Stimulated activated CD4-positive, alpha-beta T cell treated with anti-CD3 and anti-CD28 coated beads, Interleukin-1b, Interleukin-23, amount 100 ng/mL, for 4 hours (primary cell): ENCODE measurements at regions not wholly inside any gene's neighbourhood (a gene's known extent, or its start where the extent isn't known, plus 50 kb on each side); places are given as distances from the start of the nearest gene placed in this dataset.

Experiments used
- DNase-seq, 2 donors: peaks; one replicate each; pipeline ENCODE4 v3.0.0-alpha.2; 2020; ENCODE audit warnings: low read depth in 2 of 2

DNA sequence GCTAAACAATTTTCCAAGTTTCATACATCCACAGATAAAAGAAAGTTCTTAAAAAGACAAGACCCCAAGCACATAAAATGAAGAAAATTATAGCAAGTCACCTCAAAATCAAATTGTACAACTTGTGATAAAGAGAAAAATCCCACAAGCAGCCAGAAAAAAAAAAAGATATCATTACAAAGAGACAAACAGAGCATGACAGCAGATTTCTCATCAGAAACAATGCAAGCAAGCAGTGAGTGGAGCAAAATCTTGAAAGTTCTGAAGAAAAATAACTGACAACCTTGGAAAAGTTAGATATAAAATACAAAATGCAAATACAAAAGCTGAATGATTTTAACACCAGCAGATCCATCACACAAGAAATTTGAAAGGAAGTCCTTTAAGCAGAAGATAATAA is 194.5 kb upstream of the SOX5 start:
- DNase-seq = no peak

DNA sequence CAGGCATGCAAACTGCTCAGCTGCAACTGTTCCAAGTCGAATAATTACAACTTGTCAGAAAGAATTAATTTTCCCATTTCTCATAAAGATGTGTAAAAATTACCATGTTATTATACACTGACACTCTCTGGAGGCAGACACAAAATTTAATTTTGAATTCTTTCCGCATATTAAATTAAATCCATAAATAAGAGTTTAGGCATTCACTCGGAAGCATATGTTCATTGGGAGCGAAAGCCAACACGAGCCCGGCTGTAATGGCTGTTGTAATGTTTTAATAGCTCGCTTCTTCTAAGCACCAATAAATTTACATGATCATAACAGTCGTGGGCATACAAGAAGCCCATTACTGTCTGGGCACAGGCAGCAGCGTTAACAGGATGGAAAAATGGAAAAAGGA is 189.6 kb upstream of the SOX5 start:
- DNase-seq = no peak

DNA sequence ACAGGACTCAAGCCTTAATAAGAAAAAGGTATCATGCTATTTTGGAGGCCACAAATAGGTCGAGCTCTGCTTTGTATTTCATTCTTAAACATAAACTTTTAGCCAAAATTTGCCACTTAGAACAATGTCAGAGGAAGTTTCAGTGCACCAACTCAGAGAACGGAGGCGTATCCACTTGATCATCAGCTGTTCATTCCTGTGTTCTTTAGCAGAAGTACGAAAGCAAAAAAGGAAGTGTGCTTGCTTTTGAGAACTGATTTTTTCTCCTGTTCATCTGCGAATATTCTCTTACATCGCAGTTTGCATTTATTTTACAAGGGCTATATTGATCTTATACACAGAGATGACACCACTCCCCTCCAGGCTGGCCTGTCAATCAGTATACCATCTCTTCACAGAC is 188.6 kb upstream of the SOX5 start:
- no peak for DNase-seq

DNA sequence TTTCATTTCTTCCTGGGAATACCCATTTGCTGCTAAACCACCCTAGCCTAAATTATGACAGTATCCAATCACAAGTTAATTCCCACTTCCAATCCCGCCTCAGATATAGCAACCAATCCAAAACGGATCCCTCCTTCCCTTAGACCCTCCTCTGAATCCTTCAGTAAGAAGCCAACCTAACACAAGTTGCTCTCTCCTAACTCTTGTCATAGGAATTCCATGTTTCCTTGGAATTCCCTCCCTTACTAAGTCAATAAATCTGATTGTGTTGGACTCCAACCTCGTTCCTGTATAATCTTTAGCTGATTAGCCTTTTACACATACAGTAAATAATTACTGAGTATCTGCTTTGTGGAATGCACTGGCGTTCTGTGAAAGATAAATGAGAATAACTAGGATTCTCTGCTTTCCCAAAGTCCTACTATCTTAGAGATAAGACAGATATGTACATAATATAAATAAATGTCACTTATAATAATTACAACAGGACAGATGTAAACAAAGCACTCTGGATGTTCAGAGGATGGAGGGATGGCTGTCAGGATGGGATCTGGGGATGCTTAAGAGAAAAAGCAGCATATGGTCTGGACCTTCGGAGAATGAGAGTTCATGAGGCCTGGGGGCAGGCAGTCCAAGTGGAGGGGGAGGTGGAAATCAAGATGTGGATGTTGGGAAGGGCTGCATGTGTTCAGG is 185.8 kb upstream of the SOX5 start:
- no peak for DNase-seq

DNA sequence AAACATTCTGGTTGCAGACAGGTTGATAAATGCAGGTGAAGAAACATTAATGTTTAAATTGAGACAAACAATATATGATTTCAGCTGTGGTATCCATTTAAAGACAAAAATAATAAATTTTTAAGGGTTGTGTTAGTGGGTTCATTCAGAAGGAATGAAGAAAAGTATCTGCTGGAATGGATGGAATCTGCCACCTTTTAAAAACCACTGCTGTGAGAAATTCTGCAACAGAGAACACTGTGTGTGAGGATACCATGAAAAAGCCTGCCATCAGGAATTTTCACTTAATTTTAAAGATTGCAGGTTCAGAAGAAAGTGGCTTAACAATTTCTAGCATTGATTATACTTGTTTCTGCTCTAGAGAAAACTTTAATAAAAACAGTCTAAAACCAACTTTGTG is 184.6 kb upstream of the SOX5 start:
- no peak for DNase-seq

DNA sequence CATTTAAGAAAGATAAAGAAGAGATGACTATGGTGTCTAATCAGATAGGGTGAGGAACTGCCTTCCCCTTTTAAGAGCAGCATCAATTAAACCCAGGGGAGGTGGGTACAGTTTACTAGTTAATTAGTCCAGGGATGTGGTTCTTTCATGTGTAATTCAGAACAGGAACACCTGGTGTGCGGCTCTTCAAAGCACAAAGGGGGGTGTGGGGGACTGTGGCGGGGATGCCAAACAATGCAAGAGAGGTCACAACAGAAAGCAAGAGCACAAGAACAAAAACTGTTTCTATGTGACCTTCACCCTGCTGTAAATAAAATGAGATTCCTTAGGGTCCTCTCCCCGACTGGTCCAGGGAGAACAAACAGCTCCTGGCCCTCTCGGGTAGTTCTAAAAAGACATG is 183.9 kb upstream of the SOX5 start:
- DNase-seq = no peak

DNA sequence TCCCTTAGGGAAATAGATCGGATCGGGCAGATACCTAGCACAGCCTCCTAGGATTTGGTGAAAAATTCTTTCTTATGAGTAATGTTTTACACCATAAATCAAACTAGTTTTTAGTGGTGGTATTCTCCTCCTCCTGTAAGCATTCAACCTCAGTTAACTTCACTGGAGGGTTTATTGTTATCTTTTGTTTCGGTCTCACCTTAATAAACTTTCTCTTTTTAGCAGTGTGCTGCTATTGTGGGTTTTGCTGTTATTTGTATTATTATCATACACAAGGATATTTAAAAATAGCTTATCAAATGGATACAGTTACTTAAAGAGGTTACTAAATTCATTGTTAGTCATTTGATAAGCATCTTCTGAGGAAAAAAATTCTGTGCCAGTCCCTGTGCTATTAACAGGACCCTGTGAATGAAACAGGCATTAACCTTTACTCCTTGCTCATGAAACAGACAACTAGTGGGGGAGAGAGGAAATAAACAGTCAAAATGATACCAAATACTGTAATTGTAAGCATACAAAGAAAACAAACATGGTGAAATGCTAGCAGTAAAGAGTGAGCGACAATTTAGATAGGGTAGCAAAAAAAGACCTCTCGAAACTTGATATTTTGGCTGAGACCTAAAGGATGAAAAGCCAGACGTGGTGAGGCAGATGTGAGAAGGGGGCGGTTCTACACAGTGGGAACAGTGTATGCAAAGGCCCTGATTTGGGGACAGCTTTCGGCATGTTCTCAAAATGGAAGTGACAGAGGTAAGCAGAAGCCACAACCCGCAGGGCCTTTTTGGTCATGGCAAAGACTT is 178.7 kb upstream of the SOX5 start:
- DNase-seq = no peak

DNA sequence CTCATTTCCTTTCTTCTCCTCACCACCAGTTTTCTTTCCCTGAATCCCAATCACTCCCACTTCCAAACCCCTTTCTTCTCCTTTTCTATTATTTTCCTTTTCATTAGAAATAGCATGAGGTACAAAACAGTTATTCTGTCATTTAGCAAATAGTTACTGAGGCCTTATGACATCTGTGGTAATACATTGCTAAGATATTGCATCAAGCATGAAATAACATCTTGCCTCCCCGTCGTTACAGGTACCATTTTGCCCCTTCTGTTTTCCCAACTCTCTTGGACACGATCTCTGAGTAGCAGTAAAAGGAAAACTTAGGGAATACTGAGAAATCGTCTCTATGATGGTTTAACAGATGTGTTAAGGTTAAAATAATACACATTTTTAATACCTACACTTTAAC is 175.8 kb upstream of the SOX5 start:
- no peak for DNase-seq

DNA sequence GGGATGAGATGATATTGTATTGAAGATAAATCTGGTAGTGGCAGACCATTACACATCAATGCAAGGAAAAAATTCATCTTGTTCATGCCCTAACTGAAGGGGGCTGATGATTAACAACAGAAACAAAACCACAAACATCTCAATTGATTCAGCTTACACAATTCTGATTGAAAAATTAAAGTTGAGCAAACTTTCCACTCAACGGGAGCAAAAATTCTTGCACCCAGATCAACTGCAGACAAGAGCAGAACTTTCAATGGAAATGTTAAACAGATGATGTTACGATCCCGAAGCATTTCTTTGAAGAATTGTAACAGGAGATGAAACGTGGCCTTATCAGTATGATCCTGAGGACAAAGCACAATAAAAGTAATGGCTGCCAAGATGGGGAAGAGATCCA is 172.4 kb upstream of the SOX5 start:
- DNase-seq = no peak

DNA sequence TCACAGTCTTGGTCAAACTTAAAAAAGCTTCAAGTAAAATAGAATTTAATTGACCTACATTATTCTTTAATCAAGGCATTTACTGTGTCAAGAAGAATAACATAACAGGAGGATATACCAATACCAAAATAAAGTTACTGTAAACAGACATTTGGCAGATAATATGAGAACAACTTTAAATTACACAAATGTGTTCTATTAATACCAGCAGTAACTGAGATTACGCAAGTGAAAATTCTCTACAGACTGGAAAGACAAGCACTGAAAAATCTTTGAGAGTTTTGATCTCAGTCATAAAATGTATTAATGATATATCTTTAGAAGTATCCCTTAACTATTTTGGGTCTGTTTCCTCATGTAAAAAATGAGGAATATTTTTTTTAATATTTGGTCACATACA is 169.2 kb upstream of the SOX5 start:
- no peak for DNase-seq

DNA sequence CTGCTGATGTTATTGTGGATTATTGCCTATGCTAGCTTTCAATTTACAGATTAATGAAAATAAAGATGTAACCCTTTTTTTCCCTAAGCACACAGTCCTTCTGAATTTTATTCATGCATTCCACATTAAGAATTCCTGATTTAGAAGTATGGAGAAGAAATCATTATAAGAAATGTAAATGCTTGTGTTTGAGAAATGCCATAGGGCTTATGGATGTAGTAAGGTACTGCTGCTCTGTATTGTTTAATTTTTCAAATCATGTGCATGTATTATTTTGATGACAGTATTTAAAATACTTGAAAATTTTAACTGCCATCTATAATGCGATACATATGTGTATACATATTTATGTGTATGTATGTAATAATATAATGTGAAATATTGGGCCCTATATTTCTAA is 167.1 kb upstream of the SOX5 start:
- no peak for DNase-seq

DNA sequence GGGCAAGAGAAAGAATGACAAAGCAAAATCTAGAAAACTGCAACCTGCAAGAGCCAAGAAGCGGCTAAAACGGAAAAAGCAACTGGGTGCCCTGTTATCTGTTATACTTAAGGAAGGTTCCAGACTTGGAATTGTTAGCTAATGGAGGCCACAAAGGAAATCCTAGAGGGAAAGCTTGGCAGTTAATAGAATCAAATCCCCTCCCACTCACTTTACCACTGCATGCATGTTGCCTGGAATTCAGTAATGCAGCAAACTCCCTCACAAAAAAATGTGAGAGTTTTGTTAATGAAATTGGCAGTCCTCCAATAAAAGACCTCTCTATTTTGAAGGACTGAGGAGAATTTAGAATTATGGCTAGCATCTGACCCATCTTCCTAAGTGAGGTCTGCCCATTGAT is 164.2 kb upstream of the SOX5 start:
- no peak for DNase-seq

DNA sequence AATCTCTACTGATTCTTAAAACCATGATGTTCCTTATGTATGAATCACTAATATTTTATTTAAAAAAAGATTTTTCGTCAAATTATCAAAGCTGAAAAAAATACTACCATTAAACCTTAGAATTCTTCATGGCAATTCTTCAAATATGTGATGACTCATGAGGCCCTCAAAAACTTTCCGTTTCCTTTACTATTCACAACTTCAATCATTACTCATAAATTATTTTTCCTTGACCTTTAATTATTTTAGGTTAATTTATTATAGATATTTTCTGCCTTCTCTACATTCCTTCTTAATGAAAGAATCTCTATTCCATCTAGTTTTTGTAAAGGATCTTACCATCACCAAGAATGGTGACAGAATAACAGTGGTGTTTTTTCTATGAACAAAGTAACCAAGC is 162.1 kb upstream of the SOX5 start:
- DNase-seq = no peak

DNA sequence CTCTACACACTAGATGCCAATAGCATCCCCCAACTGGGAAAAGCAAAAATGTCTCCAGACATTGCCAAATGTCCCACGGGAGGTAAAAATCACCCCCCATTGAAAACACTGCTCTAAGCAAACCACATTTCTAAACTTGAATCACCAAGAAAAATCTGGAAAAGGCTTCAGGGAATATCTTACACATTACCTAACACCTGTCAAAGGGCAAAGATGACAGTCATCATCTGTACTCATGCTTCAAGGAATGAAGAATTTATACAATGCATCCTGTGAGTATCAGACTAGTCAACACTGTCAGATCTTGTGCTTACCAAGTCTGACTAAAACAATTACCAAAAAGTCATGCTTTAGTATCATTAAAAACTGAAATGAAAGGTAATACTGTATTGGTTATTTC is 161.6 kb upstream of the SOX5 start:
- DNase-seq = no peak

DNA sequence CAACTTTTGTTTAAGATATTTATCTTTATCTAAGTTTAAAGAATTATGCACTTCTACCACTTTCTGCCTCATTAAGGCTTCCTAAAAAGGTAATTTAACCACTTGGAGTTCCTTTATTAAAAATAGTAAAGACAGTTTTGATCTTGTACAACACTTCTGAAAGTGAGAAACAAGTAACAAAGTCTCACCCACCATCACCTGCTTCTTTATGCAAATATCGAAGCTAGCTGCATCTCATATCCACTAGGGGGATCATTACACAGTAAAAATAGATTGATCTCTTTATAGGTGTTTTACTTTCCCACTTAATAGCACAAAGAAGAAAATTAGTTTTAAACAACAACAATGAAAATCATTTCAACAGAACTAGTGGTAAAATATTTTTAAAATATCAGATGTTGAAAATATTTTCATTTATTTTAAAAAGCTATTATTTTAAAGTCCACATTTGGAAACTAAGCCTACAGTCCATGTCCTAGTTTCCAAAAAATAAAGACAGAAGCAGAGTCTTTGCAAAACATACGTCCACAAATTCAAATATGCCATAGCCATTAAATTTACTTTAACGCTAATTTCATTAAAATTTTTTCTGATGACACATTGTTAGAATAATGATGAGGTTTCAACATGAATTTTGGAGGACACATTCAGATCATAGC is 160.0 kb upstream of the SOX5 start:
- DNase-seq = no peak

DNA sequence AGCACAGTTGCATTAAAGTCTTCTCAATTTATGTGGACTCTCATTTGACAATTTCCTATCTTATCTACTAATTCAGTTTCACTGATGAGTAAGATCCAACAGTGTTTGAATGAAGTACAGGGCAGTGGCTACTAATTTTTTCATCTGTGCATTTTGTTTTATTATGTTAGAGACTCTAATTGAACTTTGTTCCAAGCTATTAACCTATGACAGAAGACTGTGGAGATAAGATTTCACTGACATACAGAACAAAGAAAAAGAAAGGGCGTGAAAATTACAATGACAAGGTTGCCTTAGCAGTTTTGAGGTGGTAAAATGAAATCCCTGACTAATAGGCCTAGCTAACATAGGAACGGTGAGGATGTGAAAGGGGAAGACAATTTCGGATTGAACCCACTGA is 153.2 kb upstream of the SOX5 start:
- DNase-seq = no peak

DNA sequence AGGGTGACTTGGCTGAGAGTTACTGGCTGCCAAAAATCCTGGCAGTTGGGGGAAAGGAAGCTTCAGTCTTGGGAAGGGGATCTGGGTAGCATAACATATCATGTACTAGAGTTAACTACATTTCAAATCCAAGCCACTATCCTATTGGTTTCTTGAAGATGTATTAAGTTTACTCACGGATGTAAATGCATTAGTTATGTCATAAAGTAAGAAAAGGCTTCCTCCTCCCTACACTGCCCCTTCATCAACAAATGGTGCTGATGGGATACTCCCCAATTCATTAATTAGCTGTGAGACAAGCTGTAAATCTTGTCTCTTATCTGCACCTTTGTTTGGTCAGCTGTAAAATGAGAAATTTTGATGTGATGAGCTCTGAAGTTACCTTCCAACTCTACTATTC is 150.1 kb upstream of the SOX5 start:
- DNase-seq = no peak

DNA sequence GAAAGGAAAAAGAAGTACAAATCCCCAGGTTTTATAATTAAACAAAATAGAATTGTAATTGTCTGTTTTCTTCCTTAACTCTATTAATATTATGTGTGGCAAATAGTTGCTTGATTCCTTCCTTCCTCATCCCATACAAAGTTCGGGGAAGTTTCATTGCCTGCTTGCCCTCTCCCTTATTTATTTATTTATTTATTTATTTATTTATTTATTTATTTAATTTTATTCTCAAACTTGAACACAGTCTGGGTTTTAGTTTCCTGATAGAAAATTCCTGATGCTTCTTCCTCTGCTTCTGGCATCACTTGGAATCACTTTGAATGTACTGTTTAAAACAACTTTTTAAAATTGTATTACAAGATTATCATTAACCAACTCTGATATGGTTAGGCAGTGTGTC is 145.8 kb upstream of the SOX5 start:
- DNase-seq = no peak

DNA sequence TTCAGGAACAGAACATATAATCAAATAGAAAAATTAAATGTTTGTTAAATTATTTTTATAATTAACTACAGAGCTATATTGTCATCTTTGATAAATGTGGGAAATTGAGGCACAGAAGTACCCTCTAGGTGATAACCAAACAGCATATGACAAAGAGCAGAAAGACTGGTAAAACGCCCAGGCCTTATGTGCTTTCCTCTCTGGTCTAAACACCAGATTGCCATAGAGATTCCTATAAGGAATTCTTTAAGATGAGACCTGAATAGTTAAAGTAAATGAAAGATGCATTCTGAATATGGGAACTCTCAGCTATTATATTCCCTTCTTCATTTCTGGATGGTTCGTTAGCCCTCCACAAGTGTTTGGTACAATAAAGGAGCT is 140.0 kb upstream of the SOX5 start:
- no peak for DNase-seq

DNA sequence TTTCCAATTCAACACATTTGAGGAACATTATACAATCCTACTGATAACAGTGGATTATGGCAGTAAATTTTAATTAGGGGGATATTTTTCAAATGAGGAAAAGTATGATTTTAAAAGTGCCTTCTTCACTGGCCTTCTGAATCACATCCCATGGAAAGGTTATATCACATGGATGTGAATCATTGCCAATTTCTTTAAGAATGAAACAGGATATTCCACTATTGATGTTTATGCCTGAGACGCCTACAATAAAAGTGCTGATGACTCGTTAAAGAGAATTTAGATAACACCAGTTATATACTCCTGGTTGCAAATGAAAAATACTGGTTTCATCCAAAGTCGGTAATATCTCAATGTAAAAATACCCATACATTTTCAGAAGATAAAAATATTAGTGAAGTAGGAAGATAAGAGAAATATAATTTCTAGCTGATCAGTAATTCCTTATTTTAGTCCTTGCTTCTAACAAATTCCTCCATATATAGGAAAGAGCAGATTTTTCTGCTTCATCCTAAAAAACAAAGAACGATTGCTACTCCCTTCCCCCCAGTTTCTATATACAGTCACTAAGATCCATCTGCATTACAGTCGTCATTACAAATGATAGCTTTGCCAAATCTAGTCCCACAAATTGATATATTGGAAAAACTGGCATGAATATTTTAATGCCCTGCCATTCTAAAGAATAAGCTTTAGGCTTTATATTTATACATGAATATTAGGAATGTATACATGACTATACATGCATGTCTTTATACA is 139.5 kb upstream of the SOX5 start:
- no peak for DNase-seq

DNA sequence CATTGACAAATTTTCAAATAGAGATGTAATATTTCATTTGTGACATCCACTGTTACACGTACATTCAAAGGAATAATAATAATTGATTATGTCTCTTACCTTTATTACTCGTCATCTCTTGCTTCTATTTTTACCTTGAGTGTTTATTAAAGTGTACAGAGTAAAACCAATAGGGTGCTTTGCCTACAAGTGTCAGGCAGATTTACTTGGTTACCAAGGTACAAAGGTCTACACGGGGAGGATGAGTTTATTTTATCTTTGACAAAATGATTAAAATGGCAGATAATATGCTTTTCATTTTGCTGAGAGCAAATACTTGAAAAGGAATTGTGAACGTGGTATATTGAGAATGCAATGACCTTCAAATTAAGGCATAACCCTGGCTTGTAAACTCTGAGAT is 137.8 kb upstream of the SOX5 start:
- no peak for DNase-seq

DNA sequence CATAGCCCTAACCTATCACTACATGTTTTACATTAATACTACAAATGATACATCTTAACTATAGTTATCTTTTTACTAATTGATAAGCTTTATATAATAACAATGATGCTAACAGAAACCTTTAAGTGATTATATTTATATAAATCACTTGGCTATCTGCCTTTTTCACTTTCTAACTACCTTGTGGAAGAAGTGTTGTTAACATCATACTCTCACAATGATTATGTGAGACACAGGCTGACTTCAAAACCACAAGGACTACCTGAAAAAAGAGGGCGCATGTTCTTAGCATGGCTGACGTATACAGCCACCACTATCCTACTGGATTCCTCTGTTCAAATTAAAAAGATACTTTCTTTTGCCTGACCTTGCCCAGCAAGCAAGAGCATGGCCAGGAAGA is 135.3 kb upstream of the SOX5 start:
- no peak for DNase-seq

DNA sequence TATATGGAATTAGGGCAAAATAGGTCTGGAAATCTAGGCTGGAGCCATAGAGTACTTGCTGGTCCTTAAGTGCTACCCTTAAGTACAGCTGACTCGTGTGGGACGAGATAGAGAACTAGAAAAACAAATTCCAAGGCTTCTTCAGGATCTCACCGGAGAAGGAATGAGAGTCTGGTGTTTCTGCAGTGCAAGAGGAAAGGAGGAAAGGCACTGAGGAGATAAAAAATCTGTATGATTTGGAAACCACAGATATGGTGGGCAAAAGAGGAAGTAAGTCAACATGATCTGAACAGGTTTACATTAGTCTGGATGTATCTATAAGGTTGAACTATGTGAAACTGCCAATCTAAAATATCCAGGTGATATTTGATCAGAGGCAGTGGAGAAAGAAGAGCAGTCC is 134.4 kb upstream of the SOX5 start:
- no peak for DNase-seq
